ENCODE measurements at regions not wholly inside any gene's neighbourhood (a gene's known extent, or its start where the extent isn't known, plus 50 kb on each side); places are given as distances from the start of the nearest gene placed in this dataset.
"Not testable (repeated sequence)": the region's sequence is repeated elsewhere in the genome, so short reads cannot be mapped to it uniquely, and the experiment has no call there.

DNA sequence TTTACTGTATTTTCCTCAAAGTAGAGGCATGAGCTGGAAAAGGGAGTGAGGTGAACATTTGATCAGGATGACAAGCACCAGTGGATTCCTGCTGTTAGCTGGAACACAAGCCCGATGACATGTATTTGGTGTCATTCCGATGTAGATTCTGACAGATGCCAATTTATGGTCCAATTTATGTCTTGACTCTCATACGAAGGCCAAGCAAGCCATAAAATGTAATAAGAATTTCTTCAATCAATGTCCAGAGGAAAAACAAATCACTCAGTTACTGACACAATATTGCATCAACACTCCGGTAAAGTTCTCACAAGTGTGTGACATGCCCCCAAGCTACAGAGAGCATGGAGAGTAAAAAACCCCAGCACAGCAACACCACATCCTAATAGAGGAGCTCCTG lies 138.3 kb upstream of the ZNF521 start:
- TF ChIP-seq, protein P1, sequence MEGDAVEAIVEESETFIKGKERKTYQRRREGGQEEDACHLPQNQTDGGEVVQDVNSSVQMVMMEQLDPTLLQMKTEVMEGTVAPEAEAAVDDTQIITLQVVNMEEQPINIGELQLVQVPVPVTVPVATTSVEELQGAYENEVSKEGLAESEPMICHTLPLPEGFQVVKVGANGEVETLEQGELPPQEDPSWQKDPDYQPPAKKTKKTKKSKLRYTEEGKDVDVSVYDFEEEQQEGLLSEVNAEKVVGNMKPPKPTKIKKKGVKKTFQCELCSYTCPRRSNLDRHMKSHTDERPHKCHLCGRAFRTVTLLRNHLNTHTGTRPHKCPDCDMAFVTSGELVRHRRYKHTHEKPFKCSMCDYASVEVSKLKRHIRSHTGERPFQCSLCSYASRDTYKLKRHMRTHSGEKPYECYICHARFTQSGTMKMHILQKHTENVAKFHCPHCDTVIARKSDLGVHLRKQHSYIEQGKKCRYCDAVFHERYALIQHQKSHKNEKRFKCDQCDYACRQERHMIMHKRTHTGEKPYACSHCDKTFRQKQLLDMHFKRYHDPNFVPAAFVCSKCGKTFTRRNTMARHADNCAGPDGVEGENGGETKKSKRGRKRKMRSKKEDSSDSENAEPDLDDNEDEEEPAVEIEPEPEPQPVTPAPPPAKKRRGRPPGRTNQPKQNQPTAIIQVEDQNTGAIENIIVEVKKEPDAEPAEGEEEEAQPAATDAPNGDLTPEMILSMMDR (IDR thresholded peaks at IDR 0.05; ENCODE audit: low read depth, low read length), result no peak
- POLR2A ChIA-PET, result no interaction called here
- Histone ChIP-seq H3K9me3 (ENCODE audit: control insufficient read depth, insufficient read depth, low read length) (no peaks in the 10 kb centered on the region), H3K27ac (ENCODE audit: low read depth, low read length) (no peak overlapping the region), H3K4me3 (ENCODE audit: low read depth, low read length) (no peak overlapping the region), H3K27me3 (ENCODE audit: control insufficient read depth, insufficient read depth, low read length) (peaks cover 4% of the 10 kb centered on the region)
- DNase-seq (ENCODE audit: low read depth, low spot score), result no peak
- CTCF ChIA-PET, result no interaction called here

GRCh38 chr18:25473008-25473407 lies 121.0 kb upstream of the ZNF521 start:
- no peak overlapping the region for H3K27ac ChIP-seq (ENCODE audit: low read depth, low read length)
- no peak for DNase-seq (ENCODE audit: low read depth, low spot score)
- H3K4me3 ChIP-seq (ENCODE audit: low read depth, low read length), result no peak overlapping the region
- no peaks in the 10 kb centered on the region for H3K9me3 ChIP-seq (ENCODE audit: control insufficient read depth, insufficient read depth, low read length)
- CTCF ChIA-PET, result no interaction called here
- TF ChIP-seq, protein P1 (IDR thresholded peaks at IDR 0.05; ENCODE audit: low read depth, low read length), result no peak
- POLR2A ChIA-PET, result no interaction called here
- H3K27me3 ChIP-seq (ENCODE audit: control insufficient read depth, insufficient read depth, low read length), result no peaks in the 10 kb centered on the region

DNA sequence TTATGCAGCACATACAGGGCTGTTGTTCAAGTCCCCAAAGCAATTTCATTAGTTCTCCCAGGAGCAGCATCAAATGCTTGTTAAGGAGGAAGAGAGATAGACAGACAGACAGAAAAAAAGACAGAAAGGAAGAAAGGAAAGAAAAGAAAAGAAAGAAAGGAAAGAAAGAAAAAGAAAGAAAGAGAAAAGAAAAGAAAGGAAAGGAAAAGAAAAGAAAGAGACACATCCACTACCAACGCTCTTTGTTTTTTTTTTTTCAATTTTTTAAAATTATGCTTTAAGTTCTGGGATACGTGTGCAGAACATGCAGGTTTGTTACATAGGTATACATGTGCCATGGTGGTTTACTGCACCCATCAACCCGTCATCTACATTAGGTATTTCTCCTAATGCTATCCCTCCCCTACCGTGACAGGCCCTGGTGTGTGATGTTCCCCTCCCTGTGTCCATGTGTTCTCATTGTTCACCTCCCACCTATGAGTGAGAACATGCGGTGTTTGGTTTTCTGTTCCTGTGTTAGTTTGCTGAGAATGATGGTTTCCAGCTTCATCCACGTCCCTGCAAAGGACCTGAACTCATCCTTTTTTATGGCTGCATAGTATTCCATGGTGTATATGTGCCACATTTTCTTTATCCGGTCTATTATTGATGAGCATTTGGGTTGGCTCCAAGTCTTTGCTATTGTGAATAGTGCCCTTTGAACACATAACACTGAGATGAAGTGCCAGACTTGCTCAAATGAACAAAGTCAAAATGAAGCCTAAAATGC lies 119.0 kb upstream of the ZNF521 start:
- H3K9me3 ChIP-seq (ENCODE audit: control insufficient read depth, insufficient read depth, low read length); POLR2A ChIA-PET; CTCF ChIA-PET; H3K27ac ChIP-seq (ENCODE audit: low read depth, low read length); H3K4me3 ChIP-seq (ENCODE audit: low read depth, low read length); DNase-seq (ENCODE audit: low read depth, low spot score); H3K27me3 ChIP-seq (ENCODE audit: control insufficient read depth, insufficient read depth, low read length): not testable (repeated sequence)

DNA sequence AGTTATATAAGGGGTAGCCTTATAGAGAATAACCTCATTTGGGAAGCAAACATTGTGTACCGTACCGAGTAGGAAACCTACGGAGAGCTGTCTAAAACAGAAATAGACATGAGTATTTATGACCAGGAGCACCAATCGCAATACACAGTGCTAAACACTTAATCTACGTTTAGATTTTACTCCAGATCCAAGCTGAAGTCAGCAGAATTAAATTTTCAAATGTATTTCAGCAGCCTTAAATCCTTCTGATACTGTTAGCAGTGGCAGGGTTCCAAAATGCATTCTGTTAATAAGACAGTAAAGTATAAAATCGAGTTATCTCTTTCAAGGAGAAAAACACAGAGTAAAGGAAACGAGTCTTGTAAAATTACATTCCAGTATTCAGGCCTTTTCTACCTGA lies 118.1 kb upstream of the ZNF521 start:
- H3K27ac ChIP-seq (ENCODE audit: low read depth, low read length), result no peak overlapping the region
- H3K4me3 ChIP-seq (ENCODE audit: low read depth, low read length), result no peak overlapping the region
- no peaks in the 10 kb centered on the region for H3K9me3 ChIP-seq (ENCODE audit: control insufficient read depth, insufficient read depth, low read length)
- ChIA-PET CTCF (no interaction called here), POLR2A (no interaction called here)
- TF ChIP-seq, protein P1 (IDR thresholded peaks at IDR 0.05; ENCODE audit: low read depth, low read length), result no peak
- no peak for DNase-seq (ENCODE audit: low read depth, low spot score)
- H3K27me3 ChIP-seq (ENCODE audit: control insufficient read depth, insufficient read depth, low read length), result no peaks in the 10 kb centered on the region

DNA sequence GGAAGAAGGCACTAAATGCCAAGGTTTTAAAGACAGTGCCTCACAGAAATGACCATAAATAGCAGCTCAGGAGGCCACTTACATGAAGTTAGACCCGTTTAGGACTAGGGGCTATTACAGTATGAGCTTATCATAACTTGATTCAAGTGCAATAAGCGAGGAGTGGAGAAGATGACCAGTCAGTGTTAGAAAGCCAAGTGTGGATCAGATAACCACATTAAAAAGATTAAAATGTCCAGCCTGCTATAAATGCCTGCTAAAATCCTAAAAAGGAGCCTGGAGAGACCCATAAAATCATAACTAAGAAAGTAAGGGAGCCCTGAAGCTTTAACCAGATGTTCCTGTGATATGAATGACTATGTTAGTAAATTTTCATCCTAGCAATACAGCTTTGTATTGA lies 117.5 kb upstream of the ZNF521 start:
- Histone ChIP-seq H3K27ac (ENCODE audit: low read depth, low read length) (no peak overlapping the region), H3K9me3 (ENCODE audit: control insufficient read depth, insufficient read depth, low read length) (no peaks in the 10 kb centered on the region), H3K27me3 (ENCODE audit: control insufficient read depth, insufficient read depth, low read length) (no peaks in the 10 kb centered on the region), H3K4me3 (ENCODE audit: low read depth, low read length) (no peak overlapping the region)
- ChIA-PET CTCF (no interaction called here), POLR2A (no interaction called here)
- no peak for DNase-seq (ENCODE audit: low read depth, low spot score)
- TF ChIP-seq, protein P1 (IDR thresholded peaks at IDR 0.05; ENCODE audit: low read depth, low read length), result no peak

All from AG04450 (cell line).